ENCODE measurements at regions not wholly inside any gene's neighbourhood (a gene's known extent, or its start where the extent isn't known, plus 50 kb on each side); places are given as distances from the start of the nearest gene placed in this dataset.
A peak's percentile ranks its signal among the peaks of the same experiment; 100 is the strongest.

DNA sequence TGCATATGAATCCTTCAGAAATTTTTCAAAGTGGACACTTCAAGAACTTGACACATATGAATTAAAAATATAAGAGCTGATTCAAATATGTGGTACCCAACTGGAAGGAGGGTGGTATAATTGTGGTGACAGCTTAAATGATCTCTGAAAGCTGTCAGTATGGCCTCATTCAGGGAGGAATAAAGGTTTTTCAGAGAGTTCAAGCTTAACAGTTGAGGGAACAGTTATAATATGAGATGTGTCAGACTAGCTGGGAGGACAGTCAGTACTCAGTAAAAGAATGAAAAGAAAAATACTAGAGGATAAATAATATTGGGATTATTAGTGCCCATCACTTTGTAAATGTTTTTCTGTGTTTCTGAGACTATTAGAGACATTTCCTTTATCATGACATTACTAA lies 277.5 kb downstream of the RASSF9 start:
- no peak for DNase-seq
- Mint-ChIP-seq H3K27me3 (no peaks in the 10 kb centered on the region), H3K36me3 (no peaks in the 10 kb centered on the region), H3K4me3 (no peak overlapping the region), H3K27ac (no peak overlapping the region), H3K9me3 (no peaks in the 10 kb centered on the region), H3K4me1 (no peaks in the 10 kb centered on the region)
- CTCF ChIA-PET: no interaction called here

DNA sequence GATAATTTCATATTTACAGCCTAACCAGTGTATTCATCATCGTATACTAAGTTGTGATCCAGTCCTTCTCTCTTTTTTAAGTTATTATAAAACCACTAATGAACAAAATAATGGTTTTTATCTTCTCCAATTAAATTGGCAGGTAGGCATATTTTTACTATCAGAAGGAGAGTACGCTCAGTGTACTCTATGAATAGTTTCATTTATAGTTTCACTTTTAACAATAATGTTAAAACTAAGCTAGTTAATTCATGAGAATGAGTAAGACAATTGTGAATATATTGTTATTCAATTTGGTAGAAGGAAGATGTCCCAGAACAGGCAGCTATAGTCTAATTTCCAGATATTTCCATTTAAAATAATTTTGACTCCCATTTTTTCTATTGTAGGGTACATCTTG lies 277.1 kb downstream of the RASSF9 start:
- CTCF ChIA-PET: no interaction called here
- H3K9me3 Mint-ChIP-seq: no peaks in the 10 kb centered on the region
- no peak overlapping the region for H3K27ac Mint-ChIP-seq
- H3K36me3 Mint-ChIP-seq: no peaks in the 10 kb centered on the region
- no peaks in the 10 kb centered on the region for H3K4me1 Mint-ChIP-seq
- DNase-seq: no peak
- H3K27me3 Mint-ChIP-seq: no peaks in the 10 kb centered on the region
- H3K4me3 Mint-ChIP-seq: no peak overlapping the region

GRCh38 chr12:85559536-85559935 lies 276.7 kb downstream of the RASSF9 start:
- no peaks in the 10 kb centered on the region for H3K36me3 Mint-ChIP-seq
- no peaks in the 10 kb centered on the region for H3K4me1 Mint-ChIP-seq
- CTCF ChIA-PET: no interaction called here
- no peak overlapping the region for H3K4me3 Mint-ChIP-seq
- no peaks in the 10 kb centered on the region for H3K27me3 Mint-ChIP-seq
- no peak overlapping the region for H3K27ac Mint-ChIP-seq
- H3K9me3 Mint-ChIP-seq: no peaks in the 10 kb centered on the region
- DNase-seq: no peak

DNA sequence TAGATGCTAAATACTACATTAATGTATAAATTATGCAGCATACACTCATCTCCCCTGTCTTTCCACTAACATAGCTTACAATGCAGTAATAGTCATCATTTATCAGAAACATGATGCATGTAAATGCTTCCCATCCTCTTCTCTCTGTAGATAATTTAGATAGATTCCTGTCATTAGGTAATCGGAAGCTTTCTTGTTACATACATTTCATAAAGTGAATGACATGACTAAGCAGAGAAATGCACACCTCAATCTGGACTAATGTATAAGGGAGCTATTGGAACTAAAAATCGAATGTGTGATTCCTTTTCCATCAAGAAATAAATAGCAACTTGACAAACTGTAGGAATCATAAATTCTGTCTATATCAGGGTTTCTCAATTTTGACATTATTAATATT lies 273.4 kb downstream of the RASSF9 start:
- Mint-ChIP-seq H3K27ac (no peak overlapping the region), H3K27me3 (no peaks in the 10 kb centered on the region), H3K36me3 (no peaks in the 10 kb centered on the region), H3K4me3 (no peak overlapping the region), H3K4me1 (no peaks in the 10 kb centered on the region), H3K9me3 (no peaks in the 10 kb centered on the region)
- DNase-seq: no peak
- CTCF ChIA-PET: no interaction called here

GRCh38 chr12:85564786-85565185 lies 271.4 kb downstream of the RASSF9 start:
- no peaks in the 10 kb centered on the region for H3K4me1 Mint-ChIP-seq
- H3K36me3 Mint-ChIP-seq: no peaks in the 10 kb centered on the region
- H3K27me3 Mint-ChIP-seq: no peaks in the 10 kb centered on the region
- H3K4me3 Mint-ChIP-seq: no peak overlapping the region
- H3K27ac Mint-ChIP-seq: no peak overlapping the region
- DNase-seq: no peak
- CTCF ChIA-PET: no interaction called here
- H3K9me3 Mint-ChIP-seq: no peaks in the 10 kb centered on the region

DNA sequence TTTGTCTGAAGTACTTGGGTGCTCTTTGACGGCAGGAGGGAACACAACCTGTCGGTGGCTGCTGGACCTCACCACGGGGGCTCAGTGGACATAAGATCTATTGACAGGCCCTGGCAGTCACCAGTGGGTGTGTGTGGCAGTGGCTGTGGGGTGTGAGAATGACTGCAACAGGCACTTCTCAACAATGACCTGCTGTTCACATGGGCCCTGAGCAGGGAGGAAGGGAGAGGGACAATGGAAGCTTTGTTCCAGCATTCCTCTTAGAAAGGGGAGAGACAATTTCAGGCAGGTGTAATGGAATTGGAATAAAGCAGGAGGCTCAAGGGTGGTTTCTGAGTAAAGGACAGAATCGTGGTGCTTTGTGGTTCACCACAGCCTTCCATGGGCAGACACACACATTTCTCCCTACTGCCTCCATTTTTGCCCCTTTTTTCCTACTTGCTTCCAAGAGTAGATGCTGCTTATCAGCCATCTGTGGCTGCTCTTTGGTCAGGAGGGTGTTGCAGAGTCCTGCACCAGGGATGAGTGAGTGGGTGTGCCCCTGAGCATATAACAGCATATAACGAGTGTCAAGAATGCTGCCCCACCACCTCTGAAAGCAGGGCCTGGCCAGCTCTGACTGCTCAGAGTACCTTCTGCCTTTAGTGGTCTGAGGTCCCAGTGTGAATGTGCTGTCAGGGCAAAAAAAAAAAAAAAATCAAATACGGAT lies 267.7 kb downstream of the RASSF9 start:
- Mint-ChIP-seq H3K27me3 (no peaks in the 10 kb centered on the region), H3K4me1 (no peaks in the 10 kb centered on the region), H3K36me3 (no peaks in the 10 kb centered on the region), H3K9me3 (no peaks in the 10 kb centered on the region), H3K4me3 (no peak overlapping the region), H3K27ac (no peak overlapping the region)
- CTCF ChIA-PET: no interaction called here
- no peak for DNase-seq

GRCh38 chr12:85569261-85569660 lies 266.9 kb downstream of the RASSF9 start:
- no peak for DNase-seq
- no peak overlapping the region for H3K27ac Mint-ChIP-seq
- no peaks in the 10 kb centered on the region for H3K27me3 Mint-ChIP-seq
- H3K9me3 Mint-ChIP-seq: no peaks in the 10 kb centered on the region
- no peaks in the 10 kb centered on the region for H3K4me1 Mint-ChIP-seq
- CTCF ChIA-PET: no interaction called here
- no peak overlapping the region for H3K4me3 Mint-ChIP-seq
- H3K36me3 Mint-ChIP-seq: no peaks in the 10 kb centered on the region

DNA sequence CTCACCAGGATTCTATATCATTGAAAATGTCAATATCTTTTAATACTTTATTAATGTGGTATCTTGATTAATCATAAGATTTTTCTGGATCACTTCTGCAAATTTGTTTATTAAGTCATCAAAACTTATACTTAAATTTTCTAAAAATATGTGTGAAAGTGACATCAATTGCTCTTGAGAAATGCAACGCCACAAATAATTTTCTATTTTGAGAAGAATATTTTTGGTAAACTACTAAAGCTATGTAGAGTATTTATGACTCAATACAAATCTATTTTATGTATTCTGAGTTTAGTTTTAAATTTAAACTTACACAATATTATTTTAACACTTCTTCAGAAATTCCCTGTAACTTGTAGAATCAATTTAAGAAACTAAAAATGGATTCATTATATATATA lies 263.3 kb downstream of the RASSF9 start:
- no peak overlapping the region for H3K27ac Mint-ChIP-seq
- H3K9me3 Mint-ChIP-seq: no peaks in the 10 kb centered on the region
- DNase-seq: no peak
- no peaks in the 10 kb centered on the region for H3K4me1 Mint-ChIP-seq
- H3K4me3 Mint-ChIP-seq: no peak overlapping the region
- CTCF ChIA-PET: no interaction called here
- H3K36me3 Mint-ChIP-seq: no peaks in the 10 kb centered on the region
- H3K27me3 Mint-ChIP-seq: no peaks in the 10 kb centered on the region

- Mint-ChIP-seq H3K4me1 (no peaks in the 10 kb centered on the region), H3K27ac (no peak overlapping the region), H3K36me3 (no peaks in the 10 kb centered on the region), H3K4me3 (no peak overlapping the region), H3K9me3 (no peaks in the 10 kb centered on the region), H3K27me3 (no peaks in the 10 kb centered on the region)
- CTCF ChIA-PET: no interaction called here
- DNase-seq: no peak
These were observed 262.5 kb downstream of the RASSF9 start for GRCh38 chr12:85573635-85574214.

DNA sequence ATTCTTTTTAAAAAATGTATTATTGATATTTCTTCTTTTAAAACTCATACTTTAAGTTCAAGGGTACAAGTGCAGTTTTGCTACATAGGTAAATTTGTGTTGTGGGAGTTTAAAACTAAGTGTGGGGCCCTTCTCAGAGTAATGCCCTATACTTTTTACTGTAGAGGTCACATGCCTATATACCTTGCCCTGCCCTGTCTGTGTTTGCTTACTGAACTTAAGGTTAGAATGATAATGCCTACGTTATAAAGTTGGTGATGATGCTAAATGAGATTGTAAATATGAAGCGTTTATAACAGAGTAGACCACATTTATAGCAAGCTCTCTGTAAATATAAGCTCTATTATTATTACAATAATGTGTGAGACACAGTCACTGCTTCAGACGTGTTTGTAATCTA lies 261.9 kb downstream of the RASSF9 start:
- H3K27me3 Mint-ChIP-seq: no peaks in the 10 kb centered on the region
- no peaks in the 10 kb centered on the region for H3K36me3 Mint-ChIP-seq
- no peaks in the 10 kb centered on the region for H3K4me1 Mint-ChIP-seq
- CTCF ChIA-PET: interaction anchor here (1.2 to 2.0 kb wide), 3 partner anchors 31 to 346 kb away, joined by 3 to 5 read pairs (median 4); no protein-coding TSS in a partner anchor
- no peak for DNase-seq
- no peak overlapping the region for H3K27ac Mint-ChIP-seq
- no peaks in the 10 kb centered on the region for H3K9me3 Mint-ChIP-seq
- no peak overlapping the region for H3K4me3 Mint-ChIP-seq

DNA sequence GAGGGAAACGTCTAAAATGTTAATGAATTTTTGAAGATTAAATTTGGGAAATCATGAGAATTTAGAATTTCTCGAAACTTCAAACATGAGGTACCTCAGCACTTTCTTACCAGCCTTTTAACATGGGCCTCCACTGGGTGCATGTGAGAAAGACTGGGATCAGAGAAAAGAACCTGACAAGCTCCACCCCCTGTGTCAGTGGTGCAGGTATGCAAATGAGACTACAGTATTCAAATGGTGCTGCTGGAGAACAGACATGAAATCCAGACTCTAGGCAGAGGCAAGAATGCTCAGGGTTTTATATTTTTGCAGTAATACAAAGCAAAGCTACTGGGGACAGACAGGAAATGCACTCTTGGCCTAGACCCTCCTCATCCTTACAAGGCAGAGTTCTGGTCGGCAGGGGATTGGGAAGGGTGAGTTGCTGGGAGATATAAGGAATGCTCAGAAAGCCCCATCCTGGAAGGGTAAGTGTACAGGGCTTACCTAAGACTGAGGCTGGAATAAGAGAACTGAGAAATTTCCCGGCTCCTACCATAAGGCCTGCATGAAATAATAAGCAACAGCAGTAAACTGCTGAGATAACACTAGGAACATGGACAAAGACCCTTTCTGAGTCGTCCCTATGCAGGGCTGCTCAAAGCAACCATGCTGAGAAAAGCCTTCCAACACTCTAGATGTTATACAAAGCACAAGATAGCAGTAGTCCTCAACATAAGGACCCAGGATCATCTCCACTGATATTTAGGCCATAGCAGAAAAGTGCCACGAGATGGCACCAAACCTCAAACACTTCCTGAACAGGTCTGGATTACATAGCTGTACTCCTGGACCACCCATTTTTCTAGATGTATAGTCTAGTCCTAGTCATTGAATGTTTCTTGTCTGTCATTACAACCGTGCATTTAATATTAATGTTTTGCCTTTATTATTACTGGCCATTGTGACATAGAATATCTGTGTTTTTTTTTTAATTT lies 260.8 kb downstream of the RASSF9 start:
- Mint-ChIP-seq H3K27me3 (no peaks in the 10 kb centered on the region), H3K36me3 (no peaks in the 10 kb centered on the region), H3K27ac (no peak overlapping the region), H3K4me1 (no peaks in the 10 kb centered on the region), H3K9me3 (no peaks in the 10 kb centered on the region), H3K4me3 (no peak overlapping the region)
- DNase-seq: peak; percentile 30
- CTCF ChIA-PET: interaction anchor here (0.6 to 2.0 kb wide), 8 partner anchors 25 to 346 kb away, joined by 3 to 5 read pairs (median 4); no protein-coding TSS in a partner anchor

- CTCF ChIA-PET: interaction anchor here (0.8 kb wide), 1 partner anchor 92 kb away, joined by 3 read pairs; no protein-coding TSS in a partner anchor
- Mint-ChIP-seq H3K4me1 (no peaks in the 10 kb centered on the region), H3K27me3 (no peaks in the 10 kb centered on the region), H3K27ac (no peak overlapping the region), H3K36me3 (no peaks in the 10 kb centered on the region), H3K4me3 (no peak overlapping the region), H3K9me3 (no peaks in the 10 kb centered on the region)
- DNase-seq: no peak
These were observed 255.5 kb downstream of the RASSF9 start for GRCh38 chr12:85580562-85581168.

DNA sequence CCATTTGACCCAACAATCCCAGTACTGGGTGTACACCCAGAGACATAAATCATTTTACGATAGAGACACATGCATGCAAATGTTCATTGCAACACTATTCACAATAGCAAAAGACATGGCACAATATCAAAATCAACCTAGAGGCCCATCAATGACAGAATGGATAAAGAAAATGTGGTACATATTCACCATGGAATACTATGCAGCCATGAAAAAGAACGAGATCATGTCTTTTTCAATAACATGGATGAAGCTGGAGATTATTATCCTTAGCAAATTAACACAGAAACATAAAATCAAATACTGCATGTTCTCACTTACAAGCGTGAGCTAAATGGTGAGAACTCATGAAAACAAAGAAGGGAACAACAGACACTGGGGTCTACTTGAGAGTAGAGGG lies 249.1 kb downstream of the RASSF9 start:
- no peak for DNase-seq
- H3K4me3 Mint-ChIP-seq: no peak overlapping the region
- no peaks in the 10 kb centered on the region for H3K9me3 Mint-ChIP-seq
- H3K4me1 Mint-ChIP-seq: no peaks in the 10 kb centered on the region
- H3K27me3 Mint-ChIP-seq: no peaks in the 10 kb centered on the region
- no peaks in the 10 kb centered on the region for H3K36me3 Mint-ChIP-seq
- no peak overlapping the region for H3K27ac Mint-ChIP-seq
- CTCF ChIA-PET: no interaction called here

- DNase-seq: no peak
- Mint-ChIP-seq H3K4me1 (no peaks in the 10 kb centered on the region), H3K27me3 (no peaks in the 10 kb centered on the region), H3K4me3 (no peak overlapping the region), H3K9me3 (no peaks in the 10 kb centered on the region), H3K36me3 (no peaks in the 10 kb centered on the region), H3K27ac (no peak overlapping the region)
- CTCF ChIA-PET: no interaction called here
These were observed 248.0 kb downstream of the RASSF9 start for GRCh38 chr12:85588221-85588620.

All from activated naive CD4-positive, alpha-beta T cell treated with anti-CD3 and anti-CD28 coated beads, Interleukin-2, amount 10 ng/mL, durations not matched to agents 7 days and 5 days (primary cell).